ENCODE measurements at regions not wholly inside any gene's neighbourhood (a gene's known extent, or its start where the extent isn't known, plus 50 kb on each side); places are given as distances from the start of the nearest gene placed in this dataset.

DNA sequence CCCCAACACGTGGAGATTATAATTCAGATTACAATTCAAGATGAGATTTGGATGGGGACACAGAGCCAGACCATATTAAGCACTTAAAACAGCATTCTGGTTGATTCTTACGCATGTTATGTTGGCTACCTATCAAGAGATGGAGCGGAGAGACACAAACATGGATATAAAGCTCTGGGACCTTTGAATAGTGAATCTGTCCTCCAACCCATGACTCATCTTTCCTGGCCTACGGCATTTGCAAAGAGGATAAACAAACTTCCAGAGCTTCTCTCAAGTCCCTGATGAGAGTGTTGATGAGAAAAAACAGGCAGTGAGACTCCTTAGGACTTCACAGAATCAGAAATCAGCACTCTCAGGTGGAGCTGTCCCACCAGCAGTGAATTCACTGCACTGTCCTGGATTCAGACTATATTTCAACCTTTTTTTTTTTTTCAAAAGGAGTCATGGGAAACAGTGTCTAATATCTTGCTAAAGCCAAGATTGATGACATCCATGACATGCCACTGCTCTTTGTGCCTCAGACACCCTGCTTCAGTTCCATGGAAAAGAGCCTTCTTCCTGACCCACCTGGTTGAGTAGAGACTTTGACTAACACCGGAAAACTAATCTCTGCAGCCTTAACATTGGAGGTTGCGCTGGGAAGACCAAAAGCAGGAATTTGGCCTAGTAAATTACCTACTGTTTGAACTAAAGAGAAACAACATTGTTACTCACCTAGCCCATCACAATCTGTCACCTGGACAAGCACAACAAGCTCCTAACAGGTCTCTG, 62.1 kb upstream of the NPAS2 start:
- no peak for DNase-seq (ENCODE audit: low read depth in 2 of 3, low spot score in 1 of 3)

DNA sequence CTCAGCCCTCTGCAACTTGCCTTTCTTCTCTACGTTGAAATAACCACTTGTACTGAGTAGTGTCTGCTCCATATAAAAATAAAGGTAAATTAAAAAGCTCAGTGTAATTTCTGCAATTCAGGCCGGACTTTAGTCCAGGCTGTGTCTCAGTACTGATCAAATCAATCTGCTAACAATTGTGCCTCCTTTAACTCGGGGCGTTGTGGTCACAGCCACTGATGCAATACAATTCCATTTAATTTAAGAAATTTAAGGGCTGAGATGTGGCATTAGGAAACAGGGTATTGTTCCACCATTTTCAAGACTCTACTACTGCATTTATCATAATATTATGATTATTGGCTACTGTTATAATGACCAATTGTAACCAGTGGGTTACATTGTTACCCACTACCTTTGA, 60.0 kb upstream of the NPAS2 start:
- DNase-seq (ENCODE audit: low read depth in 2 of 3, low spot score in 1 of 3) = no peak

DNA sequence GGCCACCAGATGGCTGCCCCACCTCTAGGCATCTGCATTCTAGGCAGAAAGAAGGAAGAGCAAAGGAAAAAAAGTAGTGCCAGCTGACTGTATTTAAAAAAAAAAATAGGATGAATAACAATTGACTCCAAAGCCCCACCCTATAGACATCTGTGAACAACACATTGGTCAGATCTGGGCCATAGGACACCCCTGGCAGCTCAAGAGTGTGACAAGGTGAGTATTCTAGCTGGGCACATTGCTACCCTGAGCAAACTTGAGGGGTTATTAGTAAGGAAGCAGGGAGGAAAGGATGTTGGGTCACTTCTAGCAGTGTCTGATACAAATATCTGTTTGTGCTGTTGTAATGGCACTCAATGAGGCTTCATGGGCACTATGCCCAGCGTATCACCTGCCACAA, 58.6 kb upstream of the NPAS2 start:
- no peak for DNase-seq (ENCODE audit: low read depth in 2 of 3, low spot score in 1 of 3)

DNA sequence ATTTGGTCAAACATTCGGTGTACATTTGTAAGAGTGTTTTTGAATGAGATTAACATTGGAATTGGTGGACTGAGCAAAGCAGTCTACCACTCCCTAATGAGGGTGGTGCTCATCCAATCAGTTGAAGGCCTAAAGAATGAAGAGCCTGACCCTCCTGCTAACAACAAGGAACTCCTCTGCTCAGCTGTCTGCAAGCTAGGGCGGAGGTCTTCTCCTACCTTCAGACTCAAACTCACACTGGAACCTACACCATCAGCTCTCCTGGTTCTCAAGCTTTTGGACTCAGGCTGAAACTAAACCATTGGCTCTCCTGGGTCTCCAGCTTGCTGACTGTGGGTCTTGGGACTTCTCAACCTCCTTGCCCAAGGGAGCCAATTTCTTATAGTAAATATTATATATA, 55.5 kb upstream of the NPAS2 start:
- no peak for DNase-seq (ENCODE audit: low read depth in 2 of 3, low spot score in 1 of 3)

DNA sequence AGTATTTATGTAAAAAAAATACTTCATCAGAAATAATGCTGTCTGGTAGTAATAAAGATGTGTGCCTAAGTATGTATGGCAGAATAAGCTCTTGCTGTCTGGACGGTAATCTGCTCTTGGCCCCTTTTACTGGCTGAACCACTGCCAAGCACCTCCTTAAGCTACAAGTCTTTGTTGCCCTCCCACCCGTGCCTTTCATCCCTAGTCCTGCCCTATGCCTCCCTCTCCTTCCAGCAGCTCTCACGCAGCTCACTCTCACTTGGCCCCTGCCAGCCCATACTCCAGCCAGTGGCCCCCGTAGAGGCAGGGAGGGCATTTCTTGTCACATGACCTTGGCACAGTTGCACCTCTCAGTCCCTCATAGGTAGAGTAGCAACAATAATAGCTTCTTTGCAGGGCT, 54.5 kb upstream of the NPAS2 start:
- no peak for DNase-seq (ENCODE audit: low read depth in 2 of 3, low spot score in 1 of 3)

DNA sequence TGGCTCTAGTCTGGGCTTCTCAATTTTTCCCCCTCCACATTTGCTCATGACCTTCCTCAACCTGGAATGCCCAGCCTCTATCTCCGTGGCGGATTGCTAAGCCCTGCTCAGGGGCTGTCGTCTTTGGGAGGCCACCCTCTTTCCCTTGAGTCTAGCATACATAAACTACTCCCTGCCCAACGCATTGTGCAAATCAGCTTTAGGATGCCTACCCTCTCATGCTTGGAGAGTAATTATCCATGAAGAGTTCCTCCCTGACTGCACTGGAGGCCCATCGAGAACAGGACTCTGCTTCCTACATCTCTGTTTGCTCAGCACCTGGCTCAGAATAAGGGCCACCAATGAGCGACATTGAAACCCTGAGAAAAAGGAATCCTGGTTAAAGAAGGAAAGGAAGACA, 53.7 kb upstream of the NPAS2 start:
- no peak for DNase-seq (ENCODE audit: low read depth in 2 of 3, low spot score in 1 of 3)

DNA sequence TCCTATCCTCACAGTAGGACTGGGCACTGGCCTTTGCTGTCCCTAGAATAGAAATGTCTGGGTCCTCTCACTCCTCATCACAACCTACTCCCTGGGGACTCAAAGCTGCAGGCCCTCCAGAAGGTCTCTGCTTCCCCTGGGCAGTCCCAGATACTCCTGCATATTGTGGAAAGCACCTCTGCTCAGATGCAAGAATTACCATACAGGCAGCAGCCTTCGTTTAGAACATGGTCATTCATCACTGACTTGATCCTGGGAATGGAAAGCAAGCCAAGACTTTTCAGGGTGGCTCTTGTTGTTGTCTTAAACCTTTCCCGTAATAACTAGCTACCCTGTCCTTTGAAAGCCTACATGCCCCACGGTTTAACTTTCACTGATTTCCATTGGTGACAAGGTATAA, 53.1 kb upstream of the NPAS2 start:
- DNase-seq (ENCODE audit: low read depth in 2 of 3, low spot score in 1 of 3) = no peak

DNA sequence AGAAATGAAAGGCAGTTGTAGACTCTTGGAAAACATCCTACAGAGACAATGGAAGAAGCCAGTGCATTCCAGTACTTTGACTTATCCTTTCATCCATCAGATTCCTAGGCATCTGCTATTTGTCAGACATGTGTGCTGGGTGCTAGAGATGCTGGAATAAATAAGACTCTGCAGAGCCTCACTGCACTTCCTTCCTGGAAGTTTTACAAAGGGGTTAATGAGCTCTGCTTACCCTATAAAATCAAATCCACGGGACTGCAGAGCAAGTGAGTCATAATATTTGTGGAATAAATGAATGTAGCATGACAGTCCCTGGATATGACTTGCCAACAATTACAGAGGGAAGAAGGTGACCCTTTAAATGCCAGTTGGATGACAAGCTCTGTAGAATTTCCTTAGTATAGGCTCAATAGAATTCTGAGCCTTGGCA, 52.7 kb upstream of the NPAS2 start:
- no peak for DNase-seq (ENCODE audit: low read depth in 2 of 3, low spot score in 1 of 3)

DNA sequence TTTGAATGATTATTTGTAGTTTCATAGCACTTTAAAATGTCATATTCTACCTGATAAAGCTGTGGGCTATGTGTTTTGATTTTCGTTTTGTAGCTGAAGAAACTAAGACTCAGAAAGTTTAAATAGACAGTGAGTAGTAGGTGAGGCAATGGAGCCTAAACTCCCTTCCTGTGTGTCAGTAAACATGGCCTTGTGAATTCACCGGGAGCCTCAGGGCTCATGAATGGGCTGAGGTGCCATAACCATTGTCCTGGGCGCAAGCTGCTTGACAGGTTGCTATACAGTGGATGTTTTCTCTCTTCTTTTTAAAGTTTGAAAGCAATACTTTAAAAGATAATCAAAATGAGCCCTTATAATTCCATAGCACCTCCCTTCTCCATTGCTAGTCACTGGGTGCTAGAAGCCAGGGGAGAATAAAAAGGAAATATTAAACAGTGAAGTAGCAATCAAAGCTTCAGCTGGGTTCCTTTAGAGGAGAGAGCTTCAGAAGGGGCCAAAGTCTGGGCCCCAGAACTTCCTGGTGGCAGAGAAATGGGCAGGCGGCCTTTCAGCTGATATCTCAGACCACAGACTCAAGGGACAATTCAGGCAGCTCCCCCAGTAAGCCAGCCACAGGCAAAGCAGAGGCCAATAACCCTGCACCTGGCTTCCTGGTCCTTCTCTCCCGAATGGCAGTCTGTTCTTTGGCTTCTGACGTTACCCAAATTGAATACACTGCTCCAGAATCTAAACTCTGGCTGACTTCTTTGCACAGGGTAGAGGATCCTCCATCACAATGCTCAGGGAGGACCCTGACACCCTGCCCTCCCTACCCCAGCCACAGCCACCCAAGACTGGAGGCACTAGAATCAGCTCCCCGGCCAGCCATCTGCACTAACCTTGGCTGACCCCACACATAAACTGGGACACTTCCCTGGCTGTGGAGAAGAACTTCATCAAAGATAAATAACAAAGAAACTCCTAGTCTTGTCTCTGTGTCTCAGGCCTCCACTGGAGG, 51.8 kb upstream of the NPAS2 start:
- DNase-seq (ENCODE audit: low read depth in 2 of 3, low spot score in 1 of 3) = no peak

Data from stimulated activated CD4-positive, alpha-beta T cell treated with anti-CD3 and anti-CD28 coated beads, Interleukin-12 subunit alpha, Interleukin-12 subunit beta, amount 100 ng/mL, for 48 hours (primary cell).